Bone marrow (tissue), 2 donors: ENCODE measurements at regions not wholly inside any gene's neighbourhood (a gene's known extent, or its start where the extent isn't known, plus 50 kb on each side); places are given as distances from the start of the nearest gene placed in this dataset.

Source experiments
- DNase-seq, 2 donors: peaks; one replicate each; lab custom pipeline; 2025; lab: John Stamatoyannopoulos, UW

GRCh38 chr9:81532251-81532650, 157.1 kb downstream of the TLE1 start:
- DNase-seq, result no peak

DNA sequence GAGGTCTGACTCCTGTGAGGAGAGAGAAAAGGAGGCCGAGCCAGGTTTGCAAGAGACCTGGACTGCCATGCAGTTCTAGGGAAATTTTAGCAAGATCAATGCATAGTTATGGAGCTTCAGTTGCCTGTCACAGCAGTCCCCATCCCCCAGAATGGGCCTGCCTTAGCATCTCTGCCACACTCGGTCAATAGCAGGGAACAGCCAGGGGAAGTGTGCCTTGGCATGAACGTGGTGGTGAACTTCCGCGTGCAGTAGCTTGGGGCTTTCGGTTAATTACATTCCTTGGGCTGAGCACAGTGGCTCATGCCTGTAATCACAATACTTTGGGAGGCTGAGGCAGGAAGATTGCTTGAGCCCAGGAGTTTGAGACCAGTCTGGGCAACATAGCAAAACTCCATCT, 157.8 kb downstream of the TLE1 start:
- DNase-seq, result no peak

- DNase-seq, result no peak
Measured at GRCh38 chr9:81530846-81531245, 158.5 kb downstream of the TLE1 start.

- DNase-seq, result no peak
Measured at GRCh38 chr9:81530310-81530810, 159.0 kb downstream of the TLE1 start.

- DNase-seq, result no peak
Measured at GRCh38 chr9:81529556-81530193, 159.7 kb downstream of the TLE1 start.

DNA sequence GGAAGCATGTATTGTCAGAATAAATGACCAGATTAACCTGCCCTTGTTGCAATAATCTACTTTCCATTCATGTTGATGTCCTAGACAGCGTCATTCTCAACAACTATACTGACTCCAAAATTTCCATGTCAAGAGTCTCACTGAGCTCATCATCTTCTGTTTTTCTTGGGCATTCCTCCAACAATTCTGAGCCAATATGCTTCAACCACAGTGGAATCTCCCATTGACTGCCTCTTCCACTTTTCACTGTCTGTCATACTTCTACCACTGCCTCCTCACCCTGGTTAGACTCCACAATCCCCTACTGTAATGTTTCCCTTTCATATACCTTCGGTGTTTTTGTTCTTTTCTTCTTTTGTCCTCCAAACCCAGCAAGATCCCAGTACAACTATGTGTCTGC, 162.8 kb downstream of the TLE1 start:
- DNase-seq, result no peak

GRCh38 chr9:81522716-81523551, 166.4 kb downstream of the TLE1 start:
- DNase-seq, result no peak

GRCh38 chr9:81521892-81522291, 167.5 kb downstream of the TLE1 start:
- DNase-seq, result no peak

DNA sequence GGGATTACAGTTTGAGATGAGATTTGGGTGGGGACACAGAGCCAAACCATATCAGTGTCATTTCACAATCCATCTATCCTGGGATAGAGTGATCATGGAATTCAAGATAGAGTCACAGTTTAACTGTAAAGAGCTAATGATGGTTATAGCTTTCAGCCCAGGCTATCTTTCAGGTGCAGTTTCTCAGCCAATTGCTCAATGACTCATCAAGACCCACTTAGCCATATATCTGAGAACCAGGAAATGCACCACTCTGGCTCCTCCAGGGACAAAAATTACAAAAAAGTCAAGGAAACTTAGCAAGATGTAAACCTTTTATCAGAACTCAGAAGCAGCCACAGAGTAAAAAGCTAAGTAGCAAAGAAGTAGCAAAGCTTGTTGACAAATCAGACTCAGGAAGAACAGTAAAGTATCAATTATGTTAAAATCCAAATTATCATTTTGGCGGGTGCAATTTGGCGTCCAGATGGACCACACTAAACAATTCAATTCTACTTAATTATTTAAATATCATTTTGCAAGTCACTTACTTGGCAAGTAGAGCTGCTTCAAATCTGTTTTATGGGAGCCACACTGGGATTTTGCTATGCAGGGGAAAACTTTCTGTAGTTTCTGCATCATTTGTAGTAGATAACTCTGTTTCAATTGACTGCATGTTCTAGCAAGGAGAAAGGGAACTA, 169.4 kb downstream of the TLE1 start:
- DNase-seq, result no peak

DNA sequence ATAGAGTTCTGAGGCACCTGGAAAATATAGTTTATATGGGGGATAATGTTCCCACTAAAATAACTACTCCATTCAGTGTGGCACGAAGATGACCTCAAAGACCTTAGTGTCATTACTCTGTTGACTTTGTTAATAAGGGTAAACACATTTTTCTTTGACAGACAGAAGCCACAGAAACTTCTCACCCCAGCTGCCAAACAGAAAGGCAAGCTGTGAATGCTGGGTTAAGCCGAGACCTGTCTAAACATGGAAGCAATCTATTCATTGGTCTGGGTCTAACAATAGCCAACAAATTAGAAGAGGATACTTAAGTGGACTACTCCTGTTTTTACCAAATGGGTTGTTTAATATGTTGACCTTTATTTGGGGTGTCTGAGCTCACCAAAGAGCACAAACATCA, 171.4 kb downstream of the TLE1 start:
- DNase-seq, result no peak

DNA sequence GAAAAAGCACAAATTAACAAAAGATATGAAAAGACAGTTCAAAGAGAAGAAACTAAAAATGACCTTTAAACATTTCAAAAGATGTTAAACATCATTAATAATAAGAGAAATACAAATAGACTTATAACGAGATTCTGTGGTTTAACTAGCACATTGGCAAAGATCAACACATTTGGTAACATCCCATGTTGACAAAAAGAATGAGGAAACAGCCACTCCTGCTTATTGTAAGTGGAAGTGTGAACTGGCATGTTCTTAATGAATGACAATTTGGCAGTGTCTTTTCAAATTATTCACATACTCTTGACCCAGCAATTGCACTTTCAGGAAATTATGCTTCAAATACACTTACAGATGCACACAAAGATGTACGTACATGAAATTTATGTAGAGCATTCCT, 176.3 kb downstream of the TLE1 start:
- DNase-seq, result no peak

DNA sequence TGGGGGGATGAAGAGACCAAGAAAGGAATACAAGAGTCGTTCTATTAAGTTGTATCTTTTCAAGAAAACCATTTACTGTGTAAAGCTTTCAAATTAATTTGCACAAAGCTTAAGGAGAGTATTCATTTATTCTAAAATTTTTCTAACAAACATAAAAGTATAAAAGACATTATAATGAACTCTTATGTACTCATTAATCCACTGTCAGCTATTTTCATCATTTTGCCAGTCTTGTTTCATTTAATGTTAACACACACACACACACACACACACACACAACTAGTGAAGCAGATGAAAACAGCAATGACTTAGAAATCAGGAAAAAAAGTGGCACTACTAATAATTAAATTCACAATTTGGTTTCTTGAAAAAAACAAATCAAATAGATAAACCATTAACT, 176.7 kb downstream of the TLE1 start:
- DNase-seq, result no peak

- no peak for DNase-seq
Measured at GRCh38 chr9:81508476-81508875, 180.9 kb downstream of the TLE1 start.

- DNase-seq, result no peak
Measured at GRCh38 chr9:81506941-81507864, 182.1 kb downstream of the TLE1 start.

DNA sequence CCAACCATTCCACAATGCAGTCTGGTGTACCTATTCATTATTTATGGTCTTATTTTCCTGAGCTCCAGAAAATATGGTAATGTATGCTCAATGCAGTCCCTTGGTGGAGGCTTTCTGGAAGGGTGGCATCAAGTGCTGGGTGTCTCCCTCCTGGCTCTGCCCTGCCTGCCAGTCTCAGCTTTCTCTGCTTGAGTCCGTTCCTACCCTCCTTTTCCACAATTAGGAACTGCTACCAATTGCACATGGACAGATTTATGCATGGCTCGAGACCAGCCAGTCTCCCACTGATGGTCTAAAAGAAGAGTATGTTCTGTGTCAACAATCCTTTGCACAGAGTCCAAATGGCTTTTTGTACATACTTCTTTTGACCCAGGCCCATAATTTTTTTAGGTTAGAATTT, 189.8 kb downstream of the TLE1 start:
- DNase-seq, result no peak

DNA sequence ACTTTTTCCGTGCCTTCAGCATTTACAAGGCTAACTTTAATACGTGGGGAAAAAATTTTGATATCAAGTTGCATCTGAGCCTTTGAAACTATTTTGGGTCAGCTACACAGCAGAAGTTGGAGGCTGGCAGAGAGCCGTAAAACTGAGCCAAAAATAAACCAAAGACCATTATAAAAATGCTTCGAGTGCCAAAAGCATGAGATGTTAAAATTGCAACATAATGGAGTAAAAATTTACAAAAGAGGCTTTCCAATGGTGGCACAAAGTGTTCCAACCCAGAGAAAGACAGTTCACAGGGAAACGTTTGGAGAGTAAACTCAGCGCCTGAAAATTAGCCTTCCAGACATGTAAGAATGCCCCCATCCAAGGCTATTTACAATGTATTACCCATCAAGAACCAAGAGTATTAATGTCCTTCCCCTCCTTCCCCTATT, 190.3 kb downstream of the TLE1 start:
- no peak for DNase-seq

GRCh38 chr9:81498576-81498975, 190.8 kb downstream of the TLE1 start:
- no peak for DNase-seq

- no peak for DNase-seq
Measured at GRCh38 chr9:81497091-81497490, 192.3 kb downstream of the TLE1 start.

DNA sequence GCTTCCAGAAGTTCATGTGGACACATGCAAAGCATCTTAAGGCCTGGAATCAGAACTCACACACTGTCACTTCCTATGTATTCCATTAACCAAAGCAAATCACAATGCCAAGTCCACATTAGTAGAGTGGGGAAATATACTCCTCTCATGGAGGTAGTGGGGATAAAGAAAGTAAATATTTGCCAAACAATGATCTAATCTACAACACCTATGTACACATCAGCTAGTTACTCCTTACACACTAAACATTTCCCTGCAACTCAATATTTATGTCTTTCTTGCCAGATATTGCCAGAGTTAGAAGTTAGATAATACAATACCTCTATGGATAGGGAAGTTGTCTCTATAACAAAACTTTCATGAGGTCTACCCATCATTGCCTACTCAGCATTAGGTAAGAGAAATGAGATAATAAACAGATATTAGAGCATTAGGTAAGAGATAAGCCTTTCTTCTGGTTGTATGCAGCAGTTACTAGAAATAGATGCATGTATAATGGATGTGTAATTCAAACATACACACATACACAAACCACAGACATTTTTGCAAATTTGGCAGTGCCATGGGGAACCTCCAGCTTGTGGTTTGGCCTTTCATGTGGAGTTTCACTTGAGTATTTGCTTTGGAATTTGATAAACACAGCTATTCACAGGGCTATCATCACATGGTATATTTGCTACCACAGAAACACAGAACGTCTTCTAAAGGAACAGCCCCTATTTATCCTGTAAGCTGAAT, 196.5 kb downstream of the TLE1 start:
- DNase-seq, result no peak

DNA sequence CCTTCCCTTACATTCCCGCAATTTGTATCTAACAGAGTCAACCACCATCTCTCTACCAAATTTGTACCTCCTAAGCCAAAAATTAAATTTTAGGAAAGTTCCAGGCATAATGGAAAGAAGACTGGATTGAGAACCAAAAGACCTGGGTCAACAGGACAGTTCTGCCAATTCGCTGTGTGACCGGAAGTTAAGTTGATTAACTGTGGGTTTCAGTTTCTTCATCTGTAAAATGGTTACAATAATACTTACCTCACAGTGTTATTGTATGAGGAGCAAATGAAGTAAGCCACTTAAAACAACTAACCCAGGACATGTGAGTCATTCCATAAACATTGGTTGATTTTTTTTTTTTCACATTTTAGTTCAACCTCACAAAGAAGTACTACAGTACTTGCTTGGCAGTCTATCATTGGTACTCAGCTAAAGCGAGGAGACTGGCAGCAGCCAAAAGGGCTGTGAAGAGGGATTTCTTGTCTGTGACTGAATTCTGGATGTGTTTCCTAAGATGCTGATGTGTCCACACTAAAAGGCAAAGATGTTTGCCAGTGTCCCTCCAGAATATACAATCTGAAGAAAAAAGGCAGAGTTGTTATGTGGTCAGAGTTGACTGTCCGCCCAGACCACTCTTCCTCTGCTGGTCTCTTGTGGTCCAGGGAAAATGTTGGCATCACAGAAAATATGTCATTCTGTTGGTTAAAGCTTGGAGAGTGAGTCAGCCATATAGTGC, 198.6 kb downstream of the TLE1 start:
- DNase-seq, result no peak
